H1 (cell line): ENCODE measurements at regions not wholly inside any gene's neighbourhood (a gene's known extent, or its start where the extent isn't known, plus 50 kb on each side); places are given as distances from the start of the nearest gene placed in this dataset.

Experiments
- CTCF ChIA-PET: fragments of 300-600 bp; sonication (Branson Sonifier 250); formaldehyde crosslinking; loops from one replicate; lab custom pipeline; 2021; ENCODE audit not compliant: partially characterized antibody; lab: Charles Lee
- POLR2A ChIA-PET: fragments of 300-600 bp; sonication (Branson Sonifier 250); formaldehyde crosslinking; loops from one replicate; lab custom pipeline; 2021; ENCODE audit warnings: inconsistent platforms; ENCODE audit not compliant: partially characterized antibody; lab: Charles Lee
- DNase-seq, 2 experiments: peaks; one replicate each; pipeline versions ENCODE4 v3.0.0 to v3.0.0-alpha.2; 2010 to 2022; ENCODE audit warnings: low spot score in 2 of 2, low read depth in 1 of 2, mixed read lengths in 1 of 2
- FAIRE-seq: peaks from 2 replicates; lab custom pipeline; 2011; peaks lifted over from hg19 to GRCh38; lab: Jason Lieb, UNC
- H2AFZ ChIP-seq: 2 replicates; pipeline ENCODE4 v1.8.1; 2012; ENCODE audit warnings: low read length, inconsistent platforms
- H2AK5ac ChIP-seq: 2 replicates; pipeline ENCODE4 v1.6.1; 2013; ENCODE audit warnings: low read depth, low read length
- H2BK120ac ChIP-seq: replicated peaks from 2 replicates; pipeline ENCODE3; 2013; ENCODE audit warnings: low read depth, low read length, inconsistent platforms
- H2BK12ac ChIP-seq: 2 replicates; pipeline ENCODE4 v1.6.1; 2013; ENCODE audit warnings: low read depth, low read length
- H2BK15ac ChIP-seq: 2 replicates; pipeline ENCODE4 v1.6.1; 2013; ENCODE audit warnings: low read length
- H2BK20ac ChIP-seq: 2 replicates; pipeline ENCODE4 v1.6.1; 2013; ENCODE audit warnings: low read length
- H2BK5ac ChIP-seq: 2 replicates; pipeline ENCODE4 v1.6.1; 2013; ENCODE audit warnings: low read depth, low read length
- H3K14ac ChIP-seq: 2 replicates; pipeline ENCODE4 v1.6.1; 2013; ENCODE audit warnings: inconsistent platforms; ENCODE audit not compliant: insufficient read length
- H3K18ac ChIP-seq: 2 replicates; pipeline ENCODE4 v1.6.1; 2013; ENCODE audit warnings: low read length; ENCODE audit errors: extremely low read depth
- H3K23ac ChIP-seq: 2 replicates; pipeline ENCODE4 v1.6.1; 2013; ENCODE audit warnings: inconsistent platforms; ENCODE audit not compliant: insufficient read length
- H3K23me2 ChIP-seq: 2 replicates; pipeline ENCODE4 v1.6.1; 2013; ENCODE audit warnings: low read depth, low read length
- H3K27ac ChIP-seq: 2 replicates; pipeline ENCODE4 v1.6.1; 2011; ENCODE audit warnings: low read depth, low read length, inconsistent platforms
- H3K27me3 ChIP-seq, 4 experiments: replicated peaks in 1 of 4; 1 replicate in 1 of 4; 2 replicates in 3 of 4; pipeline versions ENCODE4 v1.6.1 to v1.8.1; 2011 to 2013; ENCODE audit warnings: low read length in 3 of 4, mild to moderate bottlenecking in 3 of 4, inconsistent platforms in 2 of 4, mixed read lengths in 2 of 4, moderate library complexity in 1 of 4; ENCODE audit not compliant: control insufficient read depth in 3 of 4, insufficient read depth in 3 of 4; ENCODE audit errors: extremely low read depth in 1 of 4
- H3K36me3 ChIP-seq, 4 experiments: 2 replicates each; pipeline versions ENCODE4 v1.6.1 to v1.8.1; 2011 to 2013; ENCODE audit warnings: mild to moderate bottlenecking in 4 of 4, low read length in 3 of 4, moderate library complexity in 2 of 4, control low read depth in 1 of 4, inconsistent platforms in 1 of 4; ENCODE audit not compliant: insufficient read depth in 4 of 4, control insufficient read depth in 2 of 4
- H3K4ac ChIP-seq: replicated peaks from 2 replicates; pipeline ENCODE3; 2013; ENCODE audit warnings: low read length, low read depth, mixed read lengths, inconsistent platforms; ENCODE audit not compliant: insufficient read length
- H3K4me1 ChIP-seq, 4 experiments: replicated peaks in 1 of 4; 1 replicate in 1 of 4; 2 replicates in 3 of 4; pipeline versions ENCODE4 v1.6.1 to v1.8.1; 2011 to 2013; ENCODE audit warnings: low read length in 3 of 4, inconsistent platforms in 2 of 4, mixed read lengths in 1 of 4; ENCODE audit not compliant: insufficient read depth in 4 of 4, control insufficient read depth in 3 of 4
- H3K4me2 ChIP-seq, 2 experiments: 2 replicates each; pipeline versions ENCODE4 v1.6.1 to v1.8.1; 2011 to 2013; ENCODE audit warnings: low read depth in 2 of 2, low read length in 2 of 2, control low read depth in 1 of 2, inconsistent platforms in 1 of 2, mild to moderate bottlenecking in 1 of 2; ENCODE audit not compliant: insufficient read depth in 1 of 2
- H3K4me3 ChIP-seq, 4 experiments: fragments of 200-600, 300-600 bp in 1 of 4; sonication (generic), shearing (Covaris generic), sonication (Bioruptor Twin) in 1 of 4; 2 replicates each; pipeline versions ENCODE4 v1.5.1 to v1.8.1; 2011 to 2016; ENCODE audit warnings: low read length in 4 of 4, low read depth in 3 of 4, control low read depth in 2 of 4, inconsistent platforms in 2 of 4, mild to moderate bottlenecking in 2 of 4, mixed read lengths in 1 of 4, moderate library complexity in 1 of 4; ENCODE audit not compliant: insufficient read depth in 2 of 4; ENCODE audit errors: extremely low read depth in 1 of 4
- H3K56ac ChIP-seq: replicated peaks from 2 replicates; pipeline ENCODE3; 2013; ENCODE audit warnings: low read depth, mild to moderate bottlenecking, mixed read lengths, low read length, inconsistent platforms; ENCODE audit not compliant: insufficient read length
- H3K79me1 ChIP-seq: 2 replicates; pipeline ENCODE4 v1.6.1; 2013; ENCODE audit warnings: low read depth, low read length, control low read depth
- H3K79me2 ChIP-seq, 2 experiments: 2 replicates each; pipeline versions ENCODE4 v1.6.1 to v1.8.1; 2012 to 2013; ENCODE audit warnings: low read length in 2 of 2, mild to moderate bottlenecking in 2 of 2, inconsistent platforms in 1 of 2; ENCODE audit not compliant: insufficient read depth in 2 of 2, control insufficient read depth in 1 of 2
- H3K9ac ChIP-seq, 4 experiments: replicated peaks in 1 of 4; 1 replicate in 1 of 4; 2 replicates in 3 of 4; pipeline versions ENCODE4 v1.6.1 to v1.8.1; 2011 to 2013; ENCODE audit warnings: low read depth in 3 of 4, low read length in 3 of 4, control low read depth in 2 of 4, mild to moderate bottlenecking in 2 of 4, moderate library complexity in 2 of 4, inconsistent platforms in 1 of 4; ENCODE audit errors: extremely low read depth in 1 of 4
- H3K9me3 ChIP-seq, 2 experiments: 2 replicates each; pipeline versions ENCODE4 v1.6.1 to v1.8.1; 2012 to 2013; ENCODE audit warnings: mild to moderate bottlenecking in 2 of 2, moderate library complexity in 2 of 2, control low read depth in 1 of 2, inconsistent platforms in 1 of 2, low read depth in 1 of 2, low read length in 1 of 2, mixed read lengths in 1 of 2; ENCODE audit not compliant: insufficient read depth in 2 of 2
- H4K20me1 ChIP-seq, 2 experiments: replicated peaks in 1 of 2; 2 replicates each; pipeline versions ENCODE3 to v1.8.1; 2011 to 2013; ENCODE audit warnings: inconsistent platforms in 2 of 2, low read length in 2 of 2, mild to moderate bottlenecking in 1 of 2; ENCODE audit not compliant: insufficient read depth in 2 of 2, control insufficient read depth in 1 of 2
- H4K5ac ChIP-seq: 2 replicates; pipeline ENCODE4 v1.6.1; 2013; ENCODE audit warnings: low read length, low read depth, mixed read lengths, inconsistent platforms; ENCODE audit not compliant: insufficient read length
- H4K8ac ChIP-seq: 2 replicates; pipeline ENCODE4 v1.8.0; 2013; ENCODE audit warnings: mild to moderate bottlenecking, moderate library complexity, low read length, inconsistent platforms; ENCODE audit not compliant: insufficient read depth; ENCODE audit errors: extremely low read depth
- H4K91ac ChIP-seq: replicated peaks from 2 replicates; pipeline ENCODE3; 2013; ENCODE audit warnings: low read length, mixed read lengths, inconsistent platforms; ENCODE audit not compliant: insufficient read length
- ASH2L ChIP-seq: fragments of 200-600, 300-600 bp; sonication (generic); IDR thresholded peaks from one replicate; pipeline ENCODE4 v1.7.1; 2017; ENCODE audit warnings: low read length
- BRCA1 ChIP-seq: IDR thresholded peaks from 2 replicates; pipeline ENCODE4 v1.6.1; 2012; ENCODE audit warnings: low read depth, low read length, improper control_type of control experiment
- CTCF ChIP-seq, 3 experiments: IDR thresholded peaks; 1 replicate in 2 of 3; 2 replicates in 1 of 3; pipeline versions ENCODE4 v1.5.1 to v1.6.1; 2011; ENCODE audit warnings: low read length in 3 of 3, mild to moderate bottlenecking in 3 of 3, inconsistent platforms in 2 of 3, low read depth in 1 of 3, moderate library complexity in 1 of 3; ENCODE audit not compliant: insufficient read depth in 1 of 3; ENCODE audit errors: control extremely low read depth in 1 of 3
- WGBS, 2 experiments: shearing (Covaris generic) in 1 of 2; methylation state at CpG; one replicate each; pipeline versions ENCODE4 v1.1.6 to v1.1.7; 2013 to 2015; ENCODE audit warnings: low lambda C conversion rate in 2 of 2, mixed read lengths in 2 of 2, inconsistent platforms in 1 of 2, low coverage in 1 of 2, missing lambda C conversion rate in 1 of 2; ENCODE audit not compliant: insufficient replicate concordance in 2 of 2, insufficient coverage in 1 of 2, insufficient read length in 1 of 2; ENCODE audit errors: extremely low coverage in 1 of 2, missing lambda C conversion rate in 1 of 2; 5-methylcytosine and 5-hydroxymethylcytosine counted together

- no peak overlapping the region for H2BK20ac ChIP-seq
- H2AFZ ChIP-seq, result no peak overlapping the region
- DNase-seq (no peak), FAIRE-seq (no peak)
- no peak overlapping the region for H4K5ac ChIP-seq
- H3K4me3 ChIP-seq, result no peak overlapping the region
- CTCF ChIA-PET, result no interaction called here
- peaks cover 86 to 95% of the 10 kb centered on the region in 2 experiments for H3K9me3 ChIP-seq
- H2BK5ac ChIP-seq, result no peak overlapping the region
- H3K79me2 ChIP-seq, result no peaks in the 10 kb centered on the region
- H3K9ac ChIP-seq, result no peak overlapping the region
- no peaks in the 10 kb centered on the region for H3K23me2 ChIP-seq
- no peaks in the 10 kb centered on the region for H3K4me1 ChIP-seq
- no peak overlapping the region for H2BK12ac ChIP-seq
- H2BK15ac ChIP-seq, result no peak overlapping the region
- 83% methylated on average over 13 of the region's 13 CpGs; no CpG with 5 or more reads in 1 of the 2 experiments for WGBS, 2 experiments
- no peak for TF ChIP-seq CTCF (IDR thresholded peaks at IDR 0.05; ENCODE audit: control extremely low read depth in 1 of 3, insufficient read depth in 1 of 3, low read depth in 1 of 3, low read length in 3 of 3)
- no peak for TF ChIP-seq BRCA1
- no peak for TF ChIP-seq ASH2L
- TF ChIP-seq, all 59 proteins: peak for 0
- POLR2A ChIA-PET, result no interaction called here
- Histone ChIP-seq H3K4me2 (no peak overlapping the region), H4K8ac (no peak overlapping the region), H3K36me3 (no peaks in the 10 kb centered on the region), H2AK5ac (no peak overlapping the region), H3K27me3 (no peaks in the 10 kb centered on the region), H3K79me1 (no peaks in the 10 kb centered on the region), H2BK120ac (no peak overlapping the region), H3K18ac (no peak overlapping the region), H3K27ac (no peak overlapping the region), H3K23ac (no peak overlapping the region), H4K91ac (no peak overlapping the region), H4K20me1 (no peaks in the 10 kb centered on the region), H3K56ac (no peak overlapping the region), H3K14ac (no peak overlapping the region), H3K4ac (no peak overlapping the region)
These were observed 121.2 kb downstream of the TUBA3C start for GRCh38 chr13:19060311-19061002.
